ENCODE measurements at regions not wholly inside any gene's neighbourhood (a gene's known extent, or its start where the extent isn't known, plus 50 kb on each side); places are given as distances from the start of the nearest gene placed in this dataset.

- TF ChIP-seq, protein P1, sequence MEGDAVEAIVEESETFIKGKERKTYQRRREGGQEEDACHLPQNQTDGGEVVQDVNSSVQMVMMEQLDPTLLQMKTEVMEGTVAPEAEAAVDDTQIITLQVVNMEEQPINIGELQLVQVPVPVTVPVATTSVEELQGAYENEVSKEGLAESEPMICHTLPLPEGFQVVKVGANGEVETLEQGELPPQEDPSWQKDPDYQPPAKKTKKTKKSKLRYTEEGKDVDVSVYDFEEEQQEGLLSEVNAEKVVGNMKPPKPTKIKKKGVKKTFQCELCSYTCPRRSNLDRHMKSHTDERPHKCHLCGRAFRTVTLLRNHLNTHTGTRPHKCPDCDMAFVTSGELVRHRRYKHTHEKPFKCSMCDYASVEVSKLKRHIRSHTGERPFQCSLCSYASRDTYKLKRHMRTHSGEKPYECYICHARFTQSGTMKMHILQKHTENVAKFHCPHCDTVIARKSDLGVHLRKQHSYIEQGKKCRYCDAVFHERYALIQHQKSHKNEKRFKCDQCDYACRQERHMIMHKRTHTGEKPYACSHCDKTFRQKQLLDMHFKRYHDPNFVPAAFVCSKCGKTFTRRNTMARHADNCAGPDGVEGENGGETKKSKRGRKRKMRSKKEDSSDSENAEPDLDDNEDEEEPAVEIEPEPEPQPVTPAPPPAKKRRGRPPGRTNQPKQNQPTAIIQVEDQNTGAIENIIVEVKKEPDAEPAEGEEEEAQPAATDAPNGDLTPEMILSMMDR (IDR thresholded peaks at IDR 0.05; ENCODE audit: low read depth, low read length): no peak
- DNase-seq (ENCODE audit: extremely low read depth, low read depth): no peak
Measured at GRCh38 chr5:164296603-164297080, 791.2 kb downstream of the MAT2B start.

- DNase-seq (ENCODE audit: extremely low read depth, low read depth): no peak
- TF ChIP-seq, protein P1 (IDR thresholded peaks at IDR 0.05; ENCODE audit: low read depth, low read length): no peak
Measured at GRCh38 chr5:164298165-164298564, 792.7 kb downstream of the MAT2B start.

DNA sequence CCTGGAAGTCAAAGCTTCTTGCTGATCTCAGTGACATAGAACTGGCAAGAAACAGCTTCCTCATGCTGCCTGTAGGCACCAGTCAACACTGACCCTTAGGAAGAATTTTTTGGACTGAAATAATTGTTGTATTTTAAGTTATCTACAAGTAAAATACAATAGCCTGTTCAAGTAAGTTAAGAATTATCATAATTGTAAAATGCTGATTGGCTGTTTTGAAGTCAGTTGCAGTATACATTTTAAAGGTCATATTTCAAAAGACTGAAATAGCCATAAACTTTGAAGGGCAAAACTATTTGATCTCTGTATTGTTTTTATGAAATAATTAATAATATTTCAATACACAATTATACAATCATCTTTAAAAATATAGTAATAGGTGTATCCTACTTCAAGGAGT, 794.9 kb downstream of the MAT2B start:
- DNase-seq (ENCODE audit: extremely low read depth, low read depth): no peak
- TF ChIP-seq, protein P1 (IDR thresholded peaks at IDR 0.05; ENCODE audit: low read depth, low read length): no peak

DNA sequence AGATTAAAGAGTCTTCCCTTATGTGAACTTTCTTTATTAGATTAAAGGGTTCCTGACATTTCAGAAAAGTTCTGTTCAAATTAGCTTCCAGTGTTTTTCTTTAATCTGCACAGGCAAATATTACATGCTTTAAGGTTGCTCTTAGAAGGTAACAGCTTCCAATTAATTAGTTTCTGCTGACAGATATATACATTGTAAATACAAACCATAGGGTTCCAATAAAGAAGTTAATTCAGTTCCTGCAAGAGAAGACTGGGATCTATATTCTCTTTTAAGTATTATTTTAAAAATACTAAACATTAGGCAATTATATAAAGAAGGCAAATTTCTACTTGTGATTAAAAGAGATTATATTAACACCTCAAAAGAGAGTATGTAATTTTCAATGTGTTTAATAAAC, 795.7 kb downstream of the MAT2B start:
- no peak for DNase-seq (ENCODE audit: extremely low read depth, low read depth)
- TF ChIP-seq, protein P1 (IDR thresholded peaks at IDR 0.05; ENCODE audit: low read depth, low read length): no peak

DNA sequence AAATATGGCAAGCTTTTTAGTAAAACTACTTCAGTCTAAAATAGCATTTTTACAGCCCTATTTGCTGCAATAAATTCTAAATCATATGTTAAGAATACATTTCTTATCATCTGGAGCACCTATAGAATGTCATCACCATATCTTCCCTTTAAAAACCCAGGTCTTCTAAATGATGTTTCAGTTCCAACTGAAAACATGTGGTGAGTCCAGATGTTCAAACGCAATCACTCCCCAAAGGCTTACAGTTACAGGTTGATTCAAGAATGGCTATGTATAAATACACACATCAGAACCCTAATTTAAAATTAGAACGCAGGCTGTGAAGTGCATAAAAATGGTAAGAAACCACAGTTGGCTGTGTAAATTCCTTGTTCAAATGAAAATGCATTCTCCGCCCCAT, 796.3 kb downstream of the MAT2B start:
- TF ChIP-seq, protein P1 (IDR thresholded peaks at IDR 0.05; ENCODE audit: low read depth, low read length): no peak

DNA sequence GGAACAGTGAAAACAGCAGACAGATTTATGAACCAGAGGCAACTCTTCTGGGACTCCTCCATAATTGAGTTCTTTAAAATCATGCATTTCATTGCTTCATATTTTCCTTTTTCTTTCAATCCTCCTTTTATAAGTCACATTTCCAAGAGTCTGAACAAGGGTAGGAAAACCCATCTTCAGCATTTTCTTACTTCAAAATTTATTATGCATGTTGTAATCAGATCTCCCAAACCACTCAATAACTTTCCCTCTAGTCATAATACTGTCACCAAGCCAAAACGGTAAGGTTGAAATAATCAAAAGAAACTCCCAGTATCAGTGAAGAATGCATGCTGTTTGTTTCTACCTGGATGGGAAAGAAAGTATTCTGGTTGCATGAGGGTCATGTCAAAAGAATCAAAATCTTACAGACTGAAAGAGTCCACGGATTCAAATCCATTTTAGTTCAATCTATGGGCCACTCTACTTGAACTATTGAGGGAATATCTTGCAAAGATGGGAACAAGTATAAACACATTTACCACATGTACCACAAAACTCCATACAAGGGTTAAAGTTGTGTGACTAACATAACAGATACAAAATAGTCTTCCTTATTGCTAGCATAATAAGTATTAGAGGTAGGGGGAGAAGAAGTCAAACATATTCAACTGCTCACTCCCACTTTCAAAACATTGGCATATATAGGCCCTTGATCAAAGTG, 797.3 kb downstream of the MAT2B start:
- DNase-seq (ENCODE audit: extremely low read depth, low read depth): no peak

More for the DNA sequence above, 796.3 kb downstream of the MAT2B start:
- no peak for DNase-seq (ENCODE audit: extremely low read depth, low read depth)

DNA sequence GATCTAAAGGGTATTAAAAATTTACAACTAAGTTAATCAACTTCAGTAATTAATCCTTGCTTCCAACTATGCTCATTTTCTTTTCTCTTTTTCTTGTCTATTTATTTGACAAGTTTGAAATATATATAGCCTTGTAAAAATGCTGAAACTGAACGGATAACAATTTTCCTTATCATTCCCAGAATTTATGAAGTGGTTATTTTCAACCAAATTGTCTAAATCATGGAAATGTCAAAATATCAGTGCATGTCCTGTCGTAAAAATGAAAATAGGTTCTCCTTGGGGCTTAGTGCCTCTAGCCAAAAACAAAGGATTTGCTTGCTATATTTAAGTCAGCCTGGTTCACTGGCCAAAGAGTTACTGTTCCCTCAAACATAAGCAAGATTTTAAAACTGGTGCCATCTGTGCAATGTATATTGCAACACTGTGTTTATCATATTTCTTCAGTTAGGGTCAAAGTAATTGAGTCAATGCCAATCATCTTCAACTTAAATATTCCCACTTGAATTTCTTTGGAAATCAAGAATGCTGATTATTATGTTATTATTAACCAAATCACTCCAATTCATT, 798.3 kb downstream of the MAT2B start:
- no peak for DNase-seq (ENCODE audit: extremely low read depth, low read depth)
- TF ChIP-seq, protein P1 (IDR thresholded peaks at IDR 0.05; ENCODE audit: low read depth, low read length): no peak

More for the DNA sequence above, 797.3 kb downstream of the MAT2B start:
- TF ChIP-seq, protein P1 (IDR thresholded peaks at IDR 0.05; ENCODE audit: low read depth, low read length): no peak
